H1 (cell line): ENCODE measurements at regions not wholly inside any gene's neighbourhood (a gene's known extent, or its start where the extent isn't known, plus 50 kb on each side); places are given as distances from the start of the nearest gene placed in this dataset.

Experiments used
- CTCF ChIA-PET: fragments of 300-600 bp; sonication (Branson Sonifier 250); formaldehyde crosslinking; loops from one replicate; lab custom pipeline; 2021; ENCODE audit not compliant: partially characterized antibody; lab: Charles Lee
- POLR2A ChIA-PET: fragments of 300-600 bp; sonication (Branson Sonifier 250); formaldehyde crosslinking; loops from one replicate; lab custom pipeline; 2021; ENCODE audit warnings: inconsistent platforms; ENCODE audit not compliant: partially characterized antibody; lab: Charles Lee
- DNase-seq, 2 experiments: peaks; one replicate each; pipeline versions ENCODE4 v3.0.0 to v3.0.0-alpha.2; 2010 to 2022; ENCODE audit warnings: low spot score in 2 of 2, low read depth in 1 of 2, mixed read lengths in 1 of 2
- FAIRE-seq: peaks from 2 replicates; lab custom pipeline; 2011; peaks lifted over from hg19 to GRCh38; lab: Jason Lieb, UNC
- H2AFZ ChIP-seq: 2 replicates; pipeline ENCODE4 v1.8.1; 2012; ENCODE audit warnings: low read length, inconsistent platforms
- H2AK5ac ChIP-seq: 2 replicates; pipeline ENCODE4 v1.6.1; 2013; ENCODE audit warnings: low read depth, low read length
- H2BK120ac ChIP-seq: replicated peaks from 2 replicates; pipeline ENCODE3; 2013; ENCODE audit warnings: low read depth, low read length, inconsistent platforms
- H2BK12ac ChIP-seq: 2 replicates; pipeline ENCODE4 v1.6.1; 2013; ENCODE audit warnings: low read depth, low read length
- H2BK15ac ChIP-seq: 2 replicates; pipeline ENCODE4 v1.6.1; 2013; ENCODE audit warnings: low read length
- H2BK20ac ChIP-seq: 2 replicates; pipeline ENCODE4 v1.6.1; 2013; ENCODE audit warnings: low read length
- H2BK5ac ChIP-seq: 2 replicates; pipeline ENCODE4 v1.6.1; 2013; ENCODE audit warnings: low read depth, low read length
- H3K14ac ChIP-seq: 2 replicates; pipeline ENCODE4 v1.6.1; 2013; ENCODE audit warnings: inconsistent platforms; ENCODE audit not compliant: insufficient read length
- H3K18ac ChIP-seq: 2 replicates; pipeline ENCODE4 v1.6.1; 2013; ENCODE audit warnings: low read length; ENCODE audit errors: extremely low read depth
- H3K23ac ChIP-seq: 2 replicates; pipeline ENCODE4 v1.6.1; 2013; ENCODE audit warnings: inconsistent platforms; ENCODE audit not compliant: insufficient read length
- H3K23me2 ChIP-seq: 2 replicates; pipeline ENCODE4 v1.6.1; 2013; ENCODE audit warnings: low read depth, low read length
- H3K27ac ChIP-seq: 2 replicates; pipeline ENCODE4 v1.6.1; 2011; ENCODE audit warnings: low read depth, low read length, inconsistent platforms
- H3K27me3 ChIP-seq, 4 experiments: replicated peaks in 1 of 4; 1 replicate in 1 of 4; 2 replicates in 3 of 4; pipeline versions ENCODE4 v1.6.1 to v1.8.1; 2011 to 2013; ENCODE audit warnings: low read length in 3 of 4, mild to moderate bottlenecking in 3 of 4, inconsistent platforms in 2 of 4, mixed read lengths in 2 of 4, moderate library complexity in 1 of 4; ENCODE audit not compliant: control insufficient read depth in 3 of 4, insufficient read depth in 3 of 4; ENCODE audit errors: extremely low read depth in 1 of 4
- H3K36me3 ChIP-seq, 4 experiments: 2 replicates each; pipeline versions ENCODE4 v1.6.1 to v1.8.1; 2011 to 2013; ENCODE audit warnings: mild to moderate bottlenecking in 4 of 4, low read length in 3 of 4, moderate library complexity in 2 of 4, control low read depth in 1 of 4, inconsistent platforms in 1 of 4; ENCODE audit not compliant: insufficient read depth in 4 of 4, control insufficient read depth in 2 of 4
- H3K4ac ChIP-seq: replicated peaks from 2 replicates; pipeline ENCODE3; 2013; ENCODE audit warnings: low read length, low read depth, mixed read lengths, inconsistent platforms; ENCODE audit not compliant: insufficient read length
- H3K4me1 ChIP-seq, 4 experiments: replicated peaks in 1 of 4; 1 replicate in 1 of 4; 2 replicates in 3 of 4; pipeline versions ENCODE4 v1.6.1 to v1.8.1; 2011 to 2013; ENCODE audit warnings: low read length in 3 of 4, inconsistent platforms in 2 of 4, mixed read lengths in 1 of 4; ENCODE audit not compliant: insufficient read depth in 4 of 4, control insufficient read depth in 3 of 4
- H3K4me2 ChIP-seq, 2 experiments: 2 replicates each; pipeline versions ENCODE4 v1.6.1 to v1.8.1; 2011 to 2013; ENCODE audit warnings: low read depth in 2 of 2, low read length in 2 of 2, control low read depth in 1 of 2, inconsistent platforms in 1 of 2, mild to moderate bottlenecking in 1 of 2; ENCODE audit not compliant: insufficient read depth in 1 of 2
- H3K4me3 ChIP-seq, 4 experiments: fragments of 200-600, 300-600 bp in 1 of 4; sonication (generic), shearing (Covaris generic), sonication (Bioruptor Twin) in 1 of 4; 2 replicates each; pipeline versions ENCODE4 v1.5.1 to v1.8.1; 2011 to 2016; ENCODE audit warnings: low read length in 4 of 4, low read depth in 3 of 4, control low read depth in 2 of 4, inconsistent platforms in 2 of 4, mild to moderate bottlenecking in 2 of 4, mixed read lengths in 1 of 4, moderate library complexity in 1 of 4; ENCODE audit not compliant: insufficient read depth in 2 of 4; ENCODE audit errors: extremely low read depth in 1 of 4
- H3K56ac ChIP-seq: replicated peaks from 2 replicates; pipeline ENCODE3; 2013; ENCODE audit warnings: low read depth, mild to moderate bottlenecking, mixed read lengths, low read length, inconsistent platforms; ENCODE audit not compliant: insufficient read length
- H3K79me1 ChIP-seq: 2 replicates; pipeline ENCODE4 v1.6.1; 2013; ENCODE audit warnings: low read depth, low read length, control low read depth
- H3K79me2 ChIP-seq, 2 experiments: 2 replicates each; pipeline versions ENCODE4 v1.6.1 to v1.8.1; 2012 to 2013; ENCODE audit warnings: low read length in 2 of 2, mild to moderate bottlenecking in 2 of 2, inconsistent platforms in 1 of 2; ENCODE audit not compliant: insufficient read depth in 2 of 2, control insufficient read depth in 1 of 2
- H3K9ac ChIP-seq, 4 experiments: replicated peaks in 1 of 4; 1 replicate in 1 of 4; 2 replicates in 3 of 4; pipeline versions ENCODE4 v1.6.1 to v1.8.1; 2011 to 2013; ENCODE audit warnings: low read depth in 3 of 4, low read length in 3 of 4, control low read depth in 2 of 4, mild to moderate bottlenecking in 2 of 4, moderate library complexity in 2 of 4, inconsistent platforms in 1 of 4; ENCODE audit errors: extremely low read depth in 1 of 4
- H3K9me3 ChIP-seq, 2 experiments: 2 replicates each; pipeline versions ENCODE4 v1.6.1 to v1.8.1; 2012 to 2013; ENCODE audit warnings: mild to moderate bottlenecking in 2 of 2, moderate library complexity in 2 of 2, control low read depth in 1 of 2, inconsistent platforms in 1 of 2, low read depth in 1 of 2, low read length in 1 of 2, mixed read lengths in 1 of 2; ENCODE audit not compliant: insufficient read depth in 2 of 2
- H4K20me1 ChIP-seq, 2 experiments: replicated peaks in 1 of 2; 2 replicates each; pipeline versions ENCODE3 to v1.8.1; 2011 to 2013; ENCODE audit warnings: inconsistent platforms in 2 of 2, low read length in 2 of 2, mild to moderate bottlenecking in 1 of 2; ENCODE audit not compliant: insufficient read depth in 2 of 2, control insufficient read depth in 1 of 2
- H4K5ac ChIP-seq: 2 replicates; pipeline ENCODE4 v1.6.1; 2013; ENCODE audit warnings: low read length, low read depth, mixed read lengths, inconsistent platforms; ENCODE audit not compliant: insufficient read length
- H4K8ac ChIP-seq: 2 replicates; pipeline ENCODE4 v1.8.0; 2013; ENCODE audit warnings: mild to moderate bottlenecking, moderate library complexity, low read length, inconsistent platforms; ENCODE audit not compliant: insufficient read depth; ENCODE audit errors: extremely low read depth
- H4K91ac ChIP-seq: replicated peaks from 2 replicates; pipeline ENCODE3; 2013; ENCODE audit warnings: low read length, mixed read lengths, inconsistent platforms; ENCODE audit not compliant: insufficient read length
- CBX8 ChIP-seq: fragments of 300-800, 300-1000 bp; sonication (generic); IDR thresholded peaks from 2 replicates; pipeline ENCODE4 v1.7.1; 2016; ENCODE audit warnings: low read depth, low read length, borderline replicate concordance
- CHD1 ChIP-seq: IDR thresholded peaks from 2 replicates; pipeline ENCODE4 v1.6.1; 2012; ENCODE audit warnings: low read depth, low read length, improper control_type of control experiment
- CTCF ChIP-seq, 3 experiments: IDR thresholded peaks; 1 replicate in 2 of 3; 2 replicates in 1 of 3; pipeline versions ENCODE4 v1.5.1 to v1.6.1; 2011; ENCODE audit warnings: low read length in 3 of 3, mild to moderate bottlenecking in 3 of 3, inconsistent platforms in 2 of 3, low read depth in 1 of 3, moderate library complexity in 1 of 3; ENCODE audit not compliant: insufficient read depth in 1 of 3; ENCODE audit errors: control extremely low read depth in 1 of 3
- GTF2F1 ChIP-seq: IDR thresholded peaks from 2 replicates; pipeline ENCODE4 v1.6.1; 2012; ENCODE audit warnings: low read depth, low read length, improper control_type of control experiment, borderline replicate concordance
- KDM4A ChIP-seq: IDR thresholded peaks from one replicate; pipeline ENCODE4 v1.7.1; 2012; ENCODE audit warnings: low read depth, mild to moderate bottlenecking, moderate library complexity, low read length, inconsistent platforms; ENCODE audit not compliant: severe bottlenecking
- POLR2A ChIP-seq, 2 experiments: IDR thresholded peaks; 1 replicate in 1 of 2; 2 replicates in 1 of 2; pipeline ENCODE4 v1.6.1; 2011; ENCODE audit warnings: low read depth in 2 of 2, low read length in 2 of 2, mild to moderate bottlenecking in 2 of 2; ENCODE audit errors: control extremely low read depth in 1 of 2
- SP2 ChIP-seq: IDR thresholded peaks from 2 replicates; pipeline ENCODE4 v1.6.1; 2012; ENCODE audit warnings: mild to moderate bottlenecking, low read length, inconsistent platforms
- TAF7 ChIP-seq: optimal IDR thresholded peaks from 2 replicates; pipeline ENCODE3; 2011; ENCODE audit warnings: low read depth, mild to moderate bottlenecking, inconsistent platforms, low read length, moderate library complexity, borderline replicate concordance
- TCF12 ChIP-seq: IDR thresholded peaks from 2 replicates; pipeline ENCODE4 v1.6.1; 2011; ENCODE audit warnings: low read depth, mild to moderate bottlenecking, low read length
- WGBS, 2 experiments: shearing (Covaris generic) in 1 of 2; methylation state at CpG; one replicate each; pipeline versions ENCODE4 v1.1.6 to v1.1.7; 2013 to 2015; ENCODE audit warnings: low lambda C conversion rate in 2 of 2, mixed read lengths in 2 of 2, inconsistent platforms in 1 of 2, low coverage in 1 of 2, missing lambda C conversion rate in 1 of 2; ENCODE audit not compliant: insufficient replicate concordance in 2 of 2, insufficient coverage in 1 of 2, insufficient read length in 1 of 2; ENCODE audit errors: extremely low coverage in 1 of 2, missing lambda C conversion rate in 1 of 2; 5-methylcytosine and 5-hydroxymethylcytosine counted together

DNA sequence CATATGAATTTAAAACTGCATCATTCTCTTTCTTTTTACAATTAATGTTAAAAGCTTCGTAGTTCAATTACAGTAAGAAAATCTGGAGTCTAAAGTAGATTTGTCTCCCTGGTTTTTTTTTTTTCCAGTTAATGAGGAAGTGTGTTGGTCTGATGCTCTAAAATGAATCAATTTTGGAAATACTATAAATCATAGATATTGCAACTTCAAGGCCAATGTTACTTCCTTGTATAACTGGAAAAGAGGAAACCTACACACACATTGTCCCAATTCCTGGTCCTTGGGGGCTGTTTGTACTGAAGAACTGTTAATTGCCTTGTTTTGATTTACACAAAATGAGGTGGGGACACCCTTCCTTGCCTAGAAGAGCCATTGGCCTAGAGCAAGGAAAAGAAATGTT lies 107.2 kb downstream of the RGS2 start:
- Histone ChIP-seq H2BK120ac (no peak overlapping the region), H3K4ac (no peak overlapping the region), H3K4me2 (no peak overlapping the region), H2BK5ac (no peak overlapping the region), H4K8ac (no peak overlapping the region), H3K23ac (no peak overlapping the region), H2BK15ac (no peak overlapping the region), H2AFZ (no peak overlapping the region), H4K5ac (no peak overlapping the region), H4K20me1 (no peaks in the 10 kb centered on the region), H3K9me3 (no peaks in the 10 kb centered on the region), H2BK12ac (no peak overlapping the region), H3K56ac (no peak overlapping the region), H3K4me3 (no peak overlapping the region), H3K36me3 (no peaks in the 10 kb centered on the region), H3K4me1 (no peaks in the 10 kb centered on the region), H4K91ac (no peak overlapping the region), H3K27ac (no peak overlapping the region), H2BK20ac (no peak overlapping the region), H3K9ac (no peak overlapping the region), H3K23me2 (no peaks in the 10 kb centered on the region), H3K79me2 (no peaks in the 10 kb centered on the region), H2AK5ac (no peak overlapping the region), H3K27me3 (no peaks in the 10 kb centered on the region), H3K18ac (no peak overlapping the region), H3K14ac (no peak overlapping the region), H3K79me1 (no peaks in the 10 kb centered on the region)
- DNase-seq (no peak), FAIRE-seq (no peak)
- CTCF ChIA-PET, result interaction anchor here (1.2 kb wide), 1 partner anchor 82 kb away, joined by 4 read pairs; no protein-coding TSS in a partner anchor
- no peak for TF ChIP-seq CTCF (IDR thresholded peaks at IDR 0.05; ENCODE audit: control extremely low read depth in 1 of 3, insufficient read depth in 1 of 3, low read depth in 1 of 3, low read length in 3 of 3)
- no peak for TF ChIP-seq SP2
- TF ChIP-seq TCF12, result no peak
- TF ChIP-seq CBX8, result no peak
- TF ChIP-seq GTF2F1, result no peak
- no peak for TF ChIP-seq POLR2A (IDR thresholded peaks at IDR 0.05; ENCODE audit: control extremely low read depth in 1 of 2, low read depth in 2 of 2, low read length in 2 of 2)
- no peak for TF ChIP-seq KDM4A
- no peak for TF ChIP-seq TAF7
- no peak for TF ChIP-seq CHD1
- POLR2A ChIA-PET, result no interaction called here
- 92% methylated on average over 1 of the region's 1 CpG; no CpG with 5 or more reads in 1 of the 2 experiments for WGBS, 2 experiments
